Stimulated activated CD4-positive, alpha-beta T cell treated with anti-CD3 and anti-CD28 coated beads, Interleukin-2, amount 100 ng/mL, for 48 hours (primary cell): ENCODE measurements at regions not wholly inside any gene's neighbourhood (a gene's known extent, or its start where the extent isn't known, plus 50 kb on each side); places are given as distances from the start of the nearest gene placed in this dataset.

Source experiments
- DNase-seq, 2 donors: peaks; one replicate each; pipeline ENCODE4 v3.0.0-alpha.2; 2020

GRCh38 chr11:88231894-88232482 lies 56.7 kb upstream of the RAB38 start:
- peak; percentile 3 to 7 for DNase-seq

GRCh38 chr11:88229303-88229702 lies 54.1 kb upstream of the RAB38 start:
- DNase-seq: no peak
